ENCODE measurements at regions not wholly inside any gene's neighbourhood (a gene's known extent, or its start where the extent isn't known, plus 50 kb on each side); places are given as distances from the start of the nearest gene placed in this dataset.

DNA sequence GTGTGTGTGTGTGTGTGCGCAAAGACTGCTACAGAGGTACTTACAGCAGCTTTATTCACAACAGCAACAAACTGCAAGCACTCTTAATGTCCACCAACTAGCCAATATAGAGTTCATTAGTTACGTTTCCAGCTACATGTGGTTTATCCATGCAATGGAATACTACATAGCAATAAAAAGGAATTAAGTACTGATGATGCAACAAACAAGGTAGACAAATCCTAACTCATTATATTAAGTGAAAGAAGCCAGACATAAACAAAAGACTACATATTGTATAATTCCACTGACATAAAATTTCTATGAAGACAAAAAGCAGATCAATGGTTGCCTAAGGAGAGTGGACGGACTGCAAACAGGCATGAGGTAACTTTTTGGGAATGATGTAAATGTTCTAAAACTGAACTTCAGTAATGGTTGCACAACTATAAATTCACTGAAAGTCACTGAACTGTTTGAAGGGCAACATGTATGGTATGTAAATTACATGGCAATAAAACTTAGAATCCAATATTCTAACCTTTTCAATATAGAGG lies 433.7 kb downstream of the SHQ1 start:
- Histone ChIP-seq H3K36me3 (ENCODE audit: control insufficient read depth, insufficient read depth, low read length) (no peaks in the 10 kb centered on the region), H3K9me3 (replicated peaks; ENCODE audit: control insufficient read depth, low read depth, low read length) (no peaks in the 10 kb centered on the region), H3K27ac (ENCODE audit: low read length) (no peak overlapping the region), H3K27me3 (ENCODE audit: control insufficient read depth, insufficient read depth, low read length) (no peaks in the 10 kb centered on the region), H3K4me3 (ENCODE audit: low read length) (no peak overlapping the region), H3K4me1 (ENCODE audit: control insufficient read depth, insufficient read depth, low read length) (no peaks in the 10 kb centered on the region)
- DNase-seq, result no peak
- WGBS (ENCODE audit: insufficient coverage), result no CpG with 5 or more reads among the region's 3 CpGs

DNA sequence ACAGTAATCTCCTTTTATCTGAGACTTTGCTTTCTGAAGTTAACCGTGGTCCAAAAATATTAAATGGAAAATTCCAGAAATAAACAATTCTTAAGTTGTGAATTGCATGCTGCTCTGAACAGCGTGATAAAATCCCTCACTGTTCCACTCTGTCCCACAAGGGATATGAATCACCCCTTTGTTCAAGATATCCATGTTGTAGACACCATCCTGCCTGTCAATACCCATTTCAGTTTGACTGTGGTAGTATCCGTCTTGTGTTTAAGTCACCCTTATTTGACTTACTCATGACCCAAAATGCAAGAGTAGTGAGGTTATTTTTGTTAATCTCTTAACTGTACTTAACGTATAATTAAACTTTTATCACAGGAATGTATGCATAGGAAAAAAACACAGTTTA lies 435.0 kb downstream of the SHQ1 start:
- no peak overlapping the region for H3K27ac ChIP-seq (ENCODE audit: low read length)
- DNase-seq, result no peak
- no peaks in the 10 kb centered on the region for H3K27me3 ChIP-seq (ENCODE audit: control insufficient read depth, insufficient read depth, low read length)
- no CpG with 5 or more reads among the region's 4 CpGs for WGBS (ENCODE audit: insufficient coverage)
- no peaks in the 10 kb centered on the region for H3K4me1 ChIP-seq (ENCODE audit: control insufficient read depth, insufficient read depth, low read length)
- no peaks in the 10 kb centered on the region for H3K36me3 ChIP-seq (ENCODE audit: control insufficient read depth, insufficient read depth, low read length)
- no peak overlapping the region for H3K4me3 ChIP-seq (ENCODE audit: low read length)
- no peaks in the 10 kb centered on the region for H3K9me3 ChIP-seq (replicated peaks; ENCODE audit: control insufficient read depth, low read depth, low read length)

DNA sequence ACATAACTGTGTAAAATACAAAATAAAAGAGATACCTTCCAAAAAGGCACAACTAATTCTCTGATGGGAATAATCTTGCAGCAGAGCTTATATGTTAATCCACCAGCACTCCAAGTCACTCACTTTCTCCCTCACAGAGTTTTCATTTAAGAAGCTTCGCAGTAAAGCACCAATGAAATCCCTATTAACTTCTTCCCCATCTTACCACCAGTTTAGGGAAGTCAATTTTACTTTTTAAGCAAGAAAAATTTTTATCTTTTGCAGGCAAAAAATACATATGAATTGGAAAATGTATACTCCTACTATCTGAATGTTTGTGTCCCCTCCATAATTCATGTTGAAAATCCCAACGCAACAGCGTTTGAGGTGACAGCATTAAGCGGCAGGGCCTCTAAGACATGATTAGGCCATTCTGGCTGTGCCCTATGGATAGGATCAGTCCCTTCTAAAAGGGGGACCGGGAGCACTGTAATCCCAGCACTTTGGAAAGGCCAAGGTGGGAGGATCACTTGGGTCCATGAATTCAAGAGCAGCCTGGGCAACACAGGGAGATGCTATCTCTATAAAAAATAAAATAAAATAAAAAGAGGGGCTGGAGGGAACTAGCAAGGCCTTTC lies 435.8 kb downstream of the SHQ1 start:
- Histone ChIP-seq H3K27me3 (ENCODE audit: control insufficient read depth, insufficient read depth, low read length) (no peaks in the 10 kb centered on the region), H3K4me1 (ENCODE audit: control insufficient read depth, insufficient read depth, low read length) (no peaks in the 10 kb centered on the region), H3K36me3 (ENCODE audit: control insufficient read depth, insufficient read depth, low read length) (no peaks in the 10 kb centered on the region), H3K4me3 (ENCODE audit: low read length) (no peak overlapping the region), H3K27ac (ENCODE audit: low read length) (no peak overlapping the region), H3K9me3 (replicated peaks; ENCODE audit: control insufficient read depth, low read depth, low read length) (no peaks in the 10 kb centered on the region)
- 90% methylated on average over 2 of the region's 5 CpGs for WGBS (ENCODE audit: insufficient coverage)
- DNase-seq, result no peak

DNA sequence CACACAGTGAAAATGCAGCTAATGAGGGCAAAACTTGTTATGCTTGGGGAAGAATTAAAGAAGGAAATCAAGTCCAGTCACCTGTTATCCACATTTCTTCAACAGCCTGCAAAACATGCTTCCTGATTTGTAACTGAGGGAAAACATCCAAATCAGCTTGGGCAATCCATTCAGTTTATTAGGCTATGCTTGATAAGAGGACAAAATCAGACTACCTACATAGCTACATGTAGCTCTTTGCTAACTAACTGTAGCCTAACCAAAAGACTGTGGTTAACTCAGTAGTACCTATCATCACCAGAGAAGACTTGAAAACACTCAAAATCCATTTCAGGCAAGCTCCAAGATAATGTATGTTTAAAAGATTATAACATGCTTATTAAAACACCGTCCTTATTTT lies 436.4 kb downstream of the SHQ1 start:
- no peak overlapping the region for H3K27ac ChIP-seq (ENCODE audit: low read length)
- H3K27me3 ChIP-seq (ENCODE audit: control insufficient read depth, insufficient read depth, low read length), result no peaks in the 10 kb centered on the region
- H3K4me3 ChIP-seq (ENCODE audit: low read length), result no peak overlapping the region
- no CpG with 5 or more reads among the region's 1 CpG for WGBS (ENCODE audit: insufficient coverage)
- no peaks in the 10 kb centered on the region for H3K4me1 ChIP-seq (ENCODE audit: control insufficient read depth, insufficient read depth, low read length)
- no peaks in the 10 kb centered on the region for H3K36me3 ChIP-seq (ENCODE audit: control insufficient read depth, insufficient read depth, low read length)
- no peak for DNase-seq
- no peaks in the 10 kb centered on the region for H3K9me3 ChIP-seq (replicated peaks; ENCODE audit: control insufficient read depth, low read depth, low read length)

DNA sequence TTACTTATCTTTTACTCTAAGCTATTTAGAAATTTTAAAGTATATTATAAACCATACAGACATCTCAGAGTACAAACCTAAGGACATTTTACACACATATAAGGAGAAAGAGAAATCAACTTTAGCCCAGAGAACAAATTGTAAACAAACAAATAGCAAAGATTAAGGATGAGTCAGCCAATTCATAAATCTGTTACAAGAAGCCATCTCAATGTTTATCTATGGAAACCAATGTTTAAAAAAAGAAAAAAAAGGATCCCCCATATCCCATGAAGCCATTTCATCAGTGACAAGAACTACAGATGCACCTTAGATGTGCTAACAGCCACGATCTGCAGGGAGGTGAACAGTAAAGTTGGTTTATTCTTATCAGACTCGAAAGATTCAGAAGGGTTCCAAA lies 437.1 kb downstream of the SHQ1 start:
- H3K9me3 ChIP-seq (replicated peaks; ENCODE audit: control insufficient read depth, low read depth, low read length), result no peaks in the 10 kb centered on the region
- H3K4me1 ChIP-seq (ENCODE audit: control insufficient read depth, insufficient read depth, low read length), result no peaks in the 10 kb centered on the region
- no CpG with 5 or more reads among the region's 2 CpGs for WGBS (ENCODE audit: insufficient coverage)
- H3K36me3 ChIP-seq (ENCODE audit: control insufficient read depth, insufficient read depth, low read length), result no peaks in the 10 kb centered on the region
- no peak overlapping the region for H3K4me3 ChIP-seq (ENCODE audit: low read length)
- no peak for DNase-seq
- no peak overlapping the region for H3K27ac ChIP-seq (ENCODE audit: low read length)
- H3K27me3 ChIP-seq (ENCODE audit: control insufficient read depth, insufficient read depth, low read length), result no peaks in the 10 kb centered on the region

DNA sequence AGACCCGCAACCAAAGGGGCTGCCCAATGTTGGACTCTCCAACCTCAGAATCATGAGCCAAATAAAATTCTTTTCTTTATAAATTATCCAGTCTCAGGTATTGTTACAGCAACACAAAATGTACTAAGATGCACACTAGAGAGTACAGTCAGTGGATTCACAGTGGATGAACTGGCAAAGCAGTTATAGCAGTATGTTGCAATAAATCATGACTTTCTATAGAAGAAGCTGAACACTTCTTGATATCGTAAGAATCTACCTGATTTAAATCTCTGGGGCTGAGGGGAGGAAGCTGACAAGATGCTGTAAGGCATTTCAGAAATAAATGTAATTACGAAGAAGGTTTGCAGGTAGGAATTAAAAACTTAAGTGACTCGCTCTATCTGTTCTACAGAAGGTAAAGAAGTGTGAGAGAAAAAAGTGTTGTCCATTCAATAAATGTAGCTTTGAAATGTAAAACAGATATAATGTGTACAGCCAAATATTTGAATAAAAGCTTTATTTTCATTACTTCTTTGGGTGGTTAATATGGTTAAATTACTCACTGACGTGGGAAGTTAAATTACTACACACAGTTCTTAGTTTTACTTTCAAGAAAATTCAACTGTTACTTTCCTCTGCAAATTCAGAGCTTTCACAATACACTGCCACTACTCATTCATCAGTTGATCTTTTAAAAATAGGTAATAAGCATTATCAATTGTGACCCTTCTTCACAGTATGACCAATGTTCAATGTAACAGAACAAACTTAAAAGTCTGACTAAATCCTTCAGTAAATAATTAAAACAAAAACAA lies 439.1 kb downstream of the SHQ1 start:
- no peaks in the 10 kb centered on the region for H3K36me3 ChIP-seq (ENCODE audit: control insufficient read depth, insufficient read depth, low read length)
- WGBS (ENCODE audit: insufficient coverage), result 92% methylated on average over 2 of the region's 5 CpGs
- H3K9me3 ChIP-seq (replicated peaks; ENCODE audit: control insufficient read depth, low read depth, low read length), result no peaks in the 10 kb centered on the region
- H3K4me1 ChIP-seq (ENCODE audit: control insufficient read depth, insufficient read depth, low read length), result no peaks in the 10 kb centered on the region
- DNase-seq, result no peak
- H3K27ac ChIP-seq (ENCODE audit: low read length), result no peak overlapping the region
- no peak overlapping the region for H3K4me3 ChIP-seq (ENCODE audit: low read length)
- no peaks in the 10 kb centered on the region for H3K27me3 ChIP-seq (ENCODE audit: control insufficient read depth, insufficient read depth, low read length)

DNA sequence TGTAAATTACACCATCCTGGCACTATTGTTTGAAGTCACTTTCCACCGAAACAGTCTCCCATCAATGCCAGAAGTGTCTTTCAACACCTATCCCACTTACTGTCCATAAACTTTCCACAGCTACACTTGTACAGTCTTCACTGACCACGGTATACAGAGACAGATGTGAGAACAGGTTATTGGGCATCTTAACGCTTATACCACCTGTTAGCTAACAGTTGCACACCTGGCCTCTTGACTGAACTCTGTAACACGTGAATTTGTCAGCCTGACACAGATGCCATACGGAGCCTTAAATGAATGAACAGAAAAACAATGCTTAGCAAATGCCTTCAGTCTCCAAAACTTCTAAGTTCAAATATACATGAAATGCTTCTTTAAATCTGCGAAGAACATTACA lies 440.5 kb downstream of the SHQ1 start:
- no peaks in the 10 kb centered on the region for H3K4me1 ChIP-seq (ENCODE audit: control insufficient read depth, insufficient read depth, low read length)
- DNase-seq, result no peak
- no peaks in the 10 kb centered on the region for H3K9me3 ChIP-seq (replicated peaks; ENCODE audit: control insufficient read depth, low read depth, low read length)
- 47% methylated on average over 5 of the region's 6 CpGs for WGBS (ENCODE audit: insufficient coverage)
- no peak overlapping the region for H3K4me3 ChIP-seq (ENCODE audit: low read length)
- no peaks in the 10 kb centered on the region for H3K36me3 ChIP-seq (ENCODE audit: control insufficient read depth, insufficient read depth, low read length)
- H3K27ac ChIP-seq (ENCODE audit: low read length), result no peak overlapping the region
- H3K27me3 ChIP-seq (ENCODE audit: control insufficient read depth, insufficient read depth, low read length), result no peaks in the 10 kb centered on the region

DNA sequence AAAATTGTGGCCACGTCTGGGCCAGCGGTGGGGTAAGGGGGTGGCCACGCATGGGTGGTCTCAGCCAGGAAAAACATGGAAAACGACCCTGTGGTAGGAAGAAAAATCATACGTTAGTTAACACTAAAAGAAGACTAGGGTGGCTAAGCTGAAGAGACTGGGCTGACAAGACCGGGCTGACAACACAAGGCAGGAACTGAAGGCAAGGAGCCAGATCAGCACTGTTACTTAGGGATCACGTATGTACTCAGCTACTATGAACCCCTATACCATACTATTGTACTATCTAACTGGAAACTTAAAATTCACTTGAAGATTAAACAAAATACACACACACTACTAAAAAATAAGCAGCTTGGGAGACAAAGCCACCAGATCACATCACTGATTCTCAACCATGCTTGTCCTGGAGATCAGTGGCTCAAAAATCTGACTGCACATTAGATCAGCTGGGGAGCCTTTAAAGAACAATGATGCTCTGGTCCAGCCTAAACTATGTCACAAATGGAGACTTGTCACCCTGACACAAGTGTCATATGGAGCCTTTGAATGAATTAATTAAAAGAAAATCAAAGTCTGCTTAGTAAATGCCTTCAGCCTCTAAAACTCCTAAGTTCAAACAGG lies 442.2 kb downstream of the SHQ1 start:
- peak; percentile 30 for DNase-seq
- H3K27ac ChIP-seq (ENCODE audit: low read length), result no peak overlapping the region
- H3K4me3 ChIP-seq (ENCODE audit: low read length), result no peak overlapping the region
- H3K4me1 ChIP-seq (ENCODE audit: control insufficient read depth, insufficient read depth, low read length), result no peaks in the 10 kb centered on the region
- H3K36me3 ChIP-seq (ENCODE audit: control insufficient read depth, insufficient read depth, low read length), result no peaks in the 10 kb centered on the region
- H3K9me3 ChIP-seq (replicated peaks; ENCODE audit: control insufficient read depth, low read depth, low read length), result peaks cover 3% of the 10 kb centered on the region
- WGBS (ENCODE audit: insufficient coverage), result 64% methylated on average over 4 of the region's 7 CpGs
- H3K27me3 ChIP-seq (ENCODE audit: control insufficient read depth, insufficient read depth, low read length), result no peaks in the 10 kb centered on the region

DNA sequence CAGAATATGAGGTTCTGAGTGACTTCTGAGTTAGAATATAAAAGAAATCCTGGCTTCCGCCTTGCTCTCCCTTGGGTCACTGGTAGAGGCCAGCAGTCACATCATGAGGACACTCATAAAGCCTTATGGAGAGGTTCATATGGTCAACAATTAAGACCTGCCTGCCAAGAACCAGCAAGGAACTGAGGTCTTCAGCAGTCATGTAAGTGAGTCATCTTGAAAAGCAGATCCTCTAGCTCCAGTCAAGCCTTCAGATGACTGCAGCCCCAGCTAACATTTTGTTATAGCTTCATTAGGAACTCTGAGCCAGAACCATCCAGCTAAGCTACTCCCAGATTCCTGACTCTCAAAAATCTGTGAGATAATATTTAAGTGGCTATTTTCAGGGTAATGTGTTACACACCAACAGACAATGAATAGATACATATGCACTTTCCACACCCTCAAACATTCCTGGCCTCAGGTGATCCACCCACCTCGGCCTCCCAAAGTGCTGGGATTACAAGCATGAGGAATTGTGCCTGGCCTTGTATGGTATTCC lies 447.2 kb downstream of the SHQ1 start:
- Histone ChIP-seq H3K36me3 (ENCODE audit: control insufficient read depth, insufficient read depth, low read length) (no peaks in the 10 kb centered on the region), H3K4me1 (ENCODE audit: control insufficient read depth, insufficient read depth, low read length) (peaks cover 6% of the 10 kb centered on the region), H3K27me3 (ENCODE audit: control insufficient read depth, insufficient read depth, low read length) (no peaks in the 10 kb centered on the region), H3K4me3 (ENCODE audit: low read length) (no peak overlapping the region), H3K27ac (ENCODE audit: low read length) (no peak overlapping the region), H3K9me3 (replicated peaks; ENCODE audit: control insufficient read depth, low read depth, low read length) (peaks cover 3% of the 10 kb centered on the region)
- no peak for DNase-seq
- 86% methylated on average over 1 of the region's 2 CpGs for WGBS (ENCODE audit: insufficient coverage)

DNA sequence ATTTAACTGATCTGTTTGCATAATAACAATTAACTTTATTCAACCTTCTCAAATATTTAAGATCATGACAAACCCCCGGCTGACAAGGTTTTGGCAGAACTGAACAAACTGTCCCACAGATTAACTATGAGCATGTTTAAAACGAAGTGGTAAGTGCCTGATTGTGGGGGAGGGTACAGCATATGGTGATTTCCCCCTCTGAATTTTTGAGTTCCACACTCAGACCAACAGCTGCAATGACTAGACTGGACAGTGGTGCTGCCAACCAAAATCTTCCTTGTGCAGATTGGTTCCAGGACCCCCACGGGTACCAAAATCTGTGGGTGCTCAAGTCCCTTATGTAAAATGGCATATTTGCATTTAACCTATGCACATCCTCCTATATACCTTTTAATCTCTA lies 449.5 kb downstream of the SHQ1 start:
- no peak overlapping the region for H3K4me3 ChIP-seq (ENCODE audit: low read length)
- DNase-seq, result peak; percentile 14
- H3K36me3 ChIP-seq (ENCODE audit: control insufficient read depth, insufficient read depth, low read length), result no peaks in the 10 kb centered on the region
- peaks cover 3% of the 10 kb centered on the region for H3K9me3 ChIP-seq (replicated peaks; ENCODE audit: control insufficient read depth, low read depth, low read length)
- H3K4me1 ChIP-seq (ENCODE audit: control insufficient read depth, insufficient read depth, low read length), result peaks cover 6% of the 10 kb centered on the region
- H3K27ac ChIP-seq (ENCODE audit: low read length), result no peak overlapping the region
- H3K27me3 ChIP-seq (ENCODE audit: control insufficient read depth, insufficient read depth, low read length), result no peaks in the 10 kb centered on the region
- WGBS (ENCODE audit: insufficient coverage), result no CpG with 5 or more reads among the region's 3 CpGs

All from muscle of leg (tissue), 3 donors.